ENCODE measurements at regions not wholly inside any gene's neighbourhood (a gene's known extent, or its start where the extent isn't known, plus 50 kb on each side); places are given as distances from the start of the nearest gene placed in this dataset.

DNA sequence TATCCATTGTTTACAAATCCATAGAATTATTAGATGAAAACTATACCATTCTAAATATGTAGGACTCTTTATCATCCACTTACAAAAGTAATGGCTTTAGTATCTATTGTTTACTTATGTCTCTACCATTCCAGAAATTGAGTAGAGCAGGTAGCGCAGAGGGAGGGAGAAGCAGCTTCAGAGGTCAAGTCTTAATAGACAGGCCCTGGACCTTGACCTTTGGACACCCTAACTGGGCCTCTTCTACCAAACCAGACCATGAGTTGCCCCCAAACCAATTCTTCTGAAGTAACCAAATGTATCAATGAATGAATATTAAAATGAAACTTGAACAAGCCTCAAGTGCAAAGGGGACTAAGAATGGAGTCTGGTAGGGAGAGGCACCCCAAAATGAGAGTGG lies 124.9 kb upstream of the ANKRD55 start:
- DNase-seq (ENCODE audit: extremely low read depth in 1 of 11, low read depth in 9 of 11, low spot score in 4 of 11), result no peak

DNA sequence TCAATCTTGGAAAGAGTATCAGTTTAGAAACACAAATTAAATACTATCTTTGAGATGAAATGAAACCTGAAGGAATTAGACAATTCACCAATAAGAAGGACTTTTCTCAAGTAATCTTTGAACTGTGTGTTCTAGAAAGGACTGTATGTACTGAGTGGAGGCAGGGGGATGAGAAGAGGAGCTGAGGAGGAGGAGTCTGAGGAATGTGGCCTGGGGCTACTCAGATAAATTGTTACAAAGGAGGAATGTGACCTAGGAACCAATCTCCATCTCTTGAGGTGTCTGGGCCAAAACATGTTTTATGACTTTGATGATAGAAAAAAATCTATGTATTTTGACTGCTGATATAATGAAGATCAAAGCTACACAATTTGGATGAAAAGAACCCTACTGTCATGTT lies 124.3 kb upstream of the ANKRD55 start:
- DNase-seq (ENCODE audit: extremely low read depth in 1 of 11, low read depth in 9 of 11, low spot score in 4 of 11), result no peak

DNA sequence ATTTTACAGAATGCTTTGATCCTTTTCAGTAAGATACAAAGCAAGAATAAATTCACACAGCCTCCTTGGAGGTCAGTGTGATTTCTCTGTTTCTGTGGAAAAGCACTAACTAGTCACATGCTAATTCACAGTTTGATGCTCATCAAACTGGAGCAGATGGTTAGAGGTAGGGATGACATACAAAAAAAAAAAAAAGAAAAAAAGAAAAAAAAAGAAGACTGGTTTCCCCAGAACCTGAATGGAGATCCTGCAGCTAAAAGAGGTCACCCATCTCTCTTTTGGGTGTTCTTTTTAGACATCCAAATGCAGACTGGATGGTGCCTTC lies 123.7 kb upstream of the ANKRD55 start:
- DNase-seq (ENCODE audit: extremely low read depth in 1 of 11, low read depth in 9 of 11, low spot score in 4 of 11), result no peak

DNA sequence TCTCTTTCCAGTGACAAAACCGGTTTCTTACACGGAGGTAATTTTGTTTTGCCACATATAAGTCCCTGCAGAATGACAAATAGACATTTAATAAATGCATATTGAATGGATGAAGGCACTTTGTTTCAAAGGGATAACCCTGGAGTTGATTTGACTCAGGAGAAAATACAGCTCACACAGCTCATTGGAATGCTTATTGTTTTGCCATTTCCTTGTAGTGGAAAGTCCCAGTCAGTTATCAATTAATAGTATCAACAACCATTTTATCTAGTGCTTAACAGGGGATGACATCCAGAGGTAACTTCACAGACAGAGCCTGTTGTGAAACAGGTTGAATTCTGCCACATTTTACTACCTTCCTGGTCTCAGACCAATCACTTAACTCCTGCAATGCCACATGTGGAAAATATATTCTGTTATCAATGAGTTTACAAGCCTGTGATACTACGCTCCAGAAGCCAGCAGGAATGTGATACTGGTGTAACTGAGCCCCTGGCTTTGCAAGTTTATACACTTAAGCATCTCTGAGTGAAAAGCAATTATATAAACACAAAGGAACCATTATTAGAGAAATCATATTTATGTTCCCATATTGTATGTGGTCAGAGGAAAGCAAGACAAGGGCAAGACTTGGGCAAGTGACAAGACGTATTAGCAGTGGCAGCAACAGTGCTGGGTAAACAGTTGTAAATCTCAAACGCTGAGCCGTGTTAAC lies 123.1 kb upstream of the ANKRD55 start:
- DNase-seq (ENCODE audit: extremely low read depth in 1 of 11, low read depth in 9 of 11, low spot score in 4 of 11), result peak in 7 of 11 donors; percentile 21 to 52 (median 36)

DNA sequence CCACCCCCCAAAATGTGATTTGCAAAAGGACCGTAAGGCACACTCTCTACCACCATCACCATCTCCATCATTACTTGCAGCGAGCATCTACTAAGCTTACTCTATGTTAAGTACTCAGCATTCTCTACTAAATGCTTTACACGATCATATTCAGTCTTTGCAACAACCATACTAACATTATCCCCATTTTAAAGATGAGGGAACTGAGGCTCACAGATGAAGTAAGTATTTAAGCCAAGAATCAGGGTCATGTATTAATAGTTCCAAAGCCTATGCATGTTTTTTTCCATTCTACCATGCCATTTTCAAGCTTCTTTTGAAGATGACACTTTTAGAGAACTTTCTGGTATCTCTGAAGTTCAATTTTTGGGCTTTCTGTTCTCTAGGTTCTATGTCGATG lies 121.7 kb upstream of the ANKRD55 start:
- no peak for DNase-seq (ENCODE audit: extremely low read depth in 1 of 11, low read depth in 9 of 11, low spot score in 4 of 11)

DNA sequence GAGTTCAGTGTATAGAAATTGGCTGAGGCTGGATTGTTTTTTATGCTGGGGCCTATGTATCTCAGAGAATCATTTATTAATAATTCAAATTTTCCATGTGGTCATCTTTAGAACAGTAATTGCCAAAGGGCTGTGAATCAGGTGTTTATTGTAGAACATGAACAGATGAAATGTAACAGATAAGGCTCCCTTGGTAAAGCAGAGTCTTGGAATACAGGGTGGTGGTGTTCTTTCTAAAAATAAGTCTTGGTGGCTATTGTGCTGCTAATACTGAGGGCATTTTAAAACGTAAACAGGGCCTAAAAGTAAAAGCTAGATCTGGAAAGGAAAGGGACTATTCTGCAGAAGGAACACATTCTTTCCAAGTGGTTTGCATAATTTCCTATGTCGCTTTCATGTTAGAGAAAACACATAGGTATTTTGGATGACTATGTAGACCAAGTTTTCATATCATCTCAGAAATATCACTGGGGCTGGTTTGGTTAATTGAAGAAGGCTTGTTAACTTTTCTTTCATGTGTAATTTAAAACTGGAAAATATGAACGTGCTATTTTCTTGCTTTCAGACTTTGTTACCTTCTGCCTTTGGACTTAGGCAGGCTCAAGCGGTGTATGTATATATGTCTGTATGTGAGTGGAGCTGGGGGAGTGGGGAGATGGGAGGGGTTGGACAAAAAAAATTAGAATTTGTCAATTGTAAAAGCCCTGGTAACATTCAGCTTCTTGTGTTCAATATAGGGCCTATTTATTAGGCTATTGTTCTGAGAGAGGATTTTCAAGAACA lies 119.9 kb upstream of the ANKRD55 start:
- no peak for DNase-seq (ENCODE audit: extremely low read depth in 1 of 11, low read depth in 9 of 11, low spot score in 4 of 11)

DNA sequence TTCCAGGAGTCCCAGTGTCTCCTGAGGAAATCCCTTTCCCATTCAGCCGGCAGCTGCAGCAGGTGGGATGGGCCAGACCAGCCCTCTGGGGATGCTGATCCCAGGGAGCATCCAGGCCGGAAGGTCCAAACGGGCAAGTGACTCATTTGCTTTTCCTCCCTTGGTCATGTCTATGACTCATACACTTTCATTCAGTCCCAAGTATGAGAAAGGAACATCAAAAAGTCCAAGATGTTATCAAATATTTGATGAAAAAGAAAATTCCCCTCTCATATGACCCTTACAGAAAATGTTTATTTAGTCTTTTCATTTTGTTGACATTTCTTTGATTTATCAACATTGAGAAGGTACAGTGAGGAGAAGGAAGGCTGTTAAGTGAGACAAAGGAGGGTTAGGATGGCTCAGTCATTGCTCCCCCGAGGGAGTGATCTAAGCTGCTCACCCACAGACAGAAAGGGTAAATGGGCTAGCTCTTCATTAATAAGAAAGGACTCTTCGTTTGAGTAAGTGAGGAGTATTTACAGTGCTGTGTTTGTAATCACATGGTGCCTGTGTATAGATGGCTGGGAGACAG lies 117.6 kb upstream of the ANKRD55 start:
- DNase-seq (ENCODE audit: extremely low read depth in 1 of 11, low read depth in 9 of 11, low spot score in 4 of 11), result no peak

DNA sequence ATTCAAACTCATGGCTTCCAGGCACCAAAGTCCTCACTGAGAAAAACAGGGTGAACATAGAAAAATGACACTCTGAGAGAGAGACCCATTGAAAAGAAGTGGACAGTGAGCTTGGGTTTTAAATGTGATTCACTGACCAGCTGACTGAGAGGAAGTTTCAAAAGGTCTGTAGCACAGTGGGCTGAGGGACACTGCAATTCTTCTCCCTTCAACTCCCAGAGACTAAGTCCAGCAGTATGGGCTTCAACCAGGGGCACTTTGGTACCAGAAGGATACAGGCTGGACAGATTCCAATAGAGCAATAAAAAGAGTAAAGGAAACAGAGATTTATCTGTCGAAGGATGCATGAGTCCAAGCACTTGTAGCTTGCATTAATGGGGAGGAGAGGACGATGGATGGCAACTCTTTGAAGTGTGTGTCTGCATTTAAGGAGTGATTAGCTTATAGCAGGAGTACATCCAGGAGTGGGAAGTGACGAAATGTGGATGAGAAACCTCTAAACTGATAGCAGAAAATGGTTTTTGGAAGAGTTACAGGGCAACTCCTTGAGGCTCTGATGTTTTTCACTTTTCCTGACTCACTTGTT lies 117.0 kb upstream of the ANKRD55 start:
- no peak for DNase-seq (ENCODE audit: extremely low read depth in 1 of 11, low read depth in 9 of 11, low spot score in 4 of 11)

DNA sequence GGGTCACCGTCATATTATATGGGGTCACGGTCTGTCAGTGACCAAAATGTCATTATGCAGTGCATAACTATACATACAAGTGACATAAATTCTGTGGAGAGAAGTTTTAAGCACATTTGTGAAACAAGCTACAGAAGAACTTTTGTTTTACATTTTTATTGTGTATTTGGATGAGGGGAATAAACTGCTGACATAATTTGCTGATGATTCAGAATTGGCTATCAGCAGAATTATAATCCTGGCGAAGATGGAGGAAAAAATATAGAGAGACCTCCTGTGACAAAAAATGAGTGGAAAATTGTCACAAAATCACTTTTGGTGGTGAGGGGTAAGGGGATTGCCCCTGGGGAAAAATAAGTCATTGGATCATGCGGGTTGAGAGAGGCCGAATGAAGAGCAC lies 116.3 kb upstream of the ANKRD55 start:
- DNase-seq (ENCODE audit: extremely low read depth in 1 of 11, low read depth in 9 of 11, low spot score in 4 of 11), result no peak

DNA sequence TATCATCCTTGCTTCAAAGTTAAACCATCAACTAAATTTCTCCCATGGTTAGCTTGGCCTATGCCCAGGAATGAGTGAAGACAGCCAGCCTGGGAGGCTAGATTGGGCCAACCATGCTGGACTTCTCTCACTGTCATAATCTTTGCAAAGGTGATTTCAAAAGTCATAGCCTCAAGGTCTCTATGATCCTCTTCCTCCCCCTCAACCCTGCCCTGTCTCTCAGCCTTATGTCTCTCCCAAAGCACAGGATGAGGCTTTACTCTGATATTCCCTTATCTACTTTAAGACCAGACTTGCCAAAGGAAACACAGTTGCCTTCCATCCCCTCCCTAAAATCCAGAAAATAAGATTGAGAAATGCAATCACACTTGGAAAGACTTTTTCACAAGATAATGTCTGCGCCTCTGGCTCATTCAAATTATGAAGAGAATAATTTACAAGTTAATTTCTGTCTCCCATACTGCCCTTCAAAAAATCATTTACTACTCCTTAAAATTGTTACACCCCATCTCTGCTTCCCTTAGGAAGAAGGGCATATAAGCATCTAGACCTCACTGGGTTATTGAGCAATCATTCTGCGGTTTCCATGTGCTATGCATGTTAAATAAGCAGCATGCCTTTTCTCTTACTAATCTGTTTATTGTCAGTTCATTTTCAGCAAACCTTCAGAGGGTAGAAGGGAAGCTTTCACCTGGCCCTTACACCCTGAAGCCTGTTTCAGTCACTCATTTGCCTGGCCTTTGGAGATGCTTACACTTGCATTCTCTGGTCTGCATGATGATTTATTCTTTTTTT lies 113.8 kb upstream of the ANKRD55 start:
- DNase-seq (ENCODE audit: extremely low read depth in 1 of 11, low read depth in 9 of 11, low spot score in 4 of 11), result no peak

DNA sequence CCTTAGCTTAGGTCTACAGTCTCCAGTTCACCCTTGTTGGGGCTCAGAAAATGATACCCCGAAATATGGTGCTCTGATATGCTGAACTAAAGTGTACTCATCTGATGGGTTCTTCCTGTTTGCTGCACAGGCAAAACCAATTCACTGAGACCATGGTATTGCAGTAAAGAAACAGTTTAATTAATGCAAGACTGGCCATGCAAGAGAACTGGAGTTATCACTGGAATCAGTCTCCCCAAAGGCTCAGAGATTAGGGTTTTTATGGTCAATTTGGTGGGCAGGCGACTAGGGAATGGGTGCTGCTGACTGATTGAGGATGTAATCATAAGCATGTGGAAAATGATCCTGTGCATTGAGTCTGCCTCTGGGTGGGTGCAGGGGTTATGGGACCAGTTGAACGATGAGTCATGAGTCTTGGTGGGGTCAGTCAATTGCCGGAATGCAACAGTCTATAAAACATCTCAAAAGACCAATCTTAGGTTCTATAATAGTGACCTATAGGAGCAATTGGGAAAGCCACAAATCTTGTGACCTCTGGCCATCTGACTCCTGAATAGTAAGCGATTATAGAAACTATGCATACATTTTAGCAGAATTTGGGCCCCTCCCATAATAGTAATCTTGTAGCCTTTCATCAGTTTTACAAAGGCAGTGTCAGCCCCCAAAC lies 113.0 kb upstream of the ANKRD55 start:
- no peak for DNase-seq (ENCODE audit: extremely low read depth in 1 of 11, low read depth in 9 of 11, low spot score in 4 of 11)

DNA sequence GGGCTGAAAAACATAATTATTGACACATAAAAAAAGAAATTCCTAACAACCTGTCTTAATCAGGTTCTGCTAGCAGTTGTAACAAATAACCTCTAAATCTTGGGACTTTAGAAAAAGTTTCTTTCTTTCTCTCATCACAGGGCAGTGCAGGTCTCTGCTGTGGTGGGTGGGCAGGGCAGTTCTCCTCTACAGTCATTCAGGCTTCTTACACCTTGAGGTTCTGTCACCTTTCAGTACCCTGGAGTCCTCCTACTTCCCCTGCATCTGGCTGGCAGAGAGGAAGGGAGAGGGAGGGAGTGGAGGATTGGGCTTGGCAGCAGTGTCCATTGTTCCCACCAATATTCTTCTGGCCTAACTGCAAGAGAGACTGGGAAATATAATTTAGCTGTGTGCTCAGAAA lies 112.2 kb upstream of the ANKRD55 start:
- DNase-seq (ENCODE audit: extremely low read depth in 1 of 11, low read depth in 9 of 11, low spot score in 4 of 11), result no peak

DNA sequence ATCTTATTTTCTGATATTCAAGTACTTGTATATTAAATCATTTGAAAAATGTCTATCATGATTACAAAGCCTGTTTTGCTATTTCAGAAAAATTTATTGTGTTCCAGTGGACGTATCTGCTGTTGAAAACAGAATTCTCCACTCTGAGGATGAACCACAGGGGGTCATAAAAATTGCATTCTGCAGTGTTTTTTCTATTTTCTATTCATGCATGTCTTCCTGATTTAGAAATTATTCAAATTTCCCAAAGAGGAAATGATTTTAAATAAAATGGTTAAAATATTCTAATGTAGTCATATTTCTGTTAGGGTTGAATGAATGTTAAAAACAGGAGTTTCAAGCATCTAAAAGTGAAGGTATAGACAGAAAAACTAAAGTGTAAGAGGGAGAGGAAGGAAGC lies 111.5 kb upstream of the ANKRD55 start:
- DNase-seq (ENCODE audit: extremely low read depth in 1 of 11, low read depth in 9 of 11, low spot score in 4 of 11), result no peak

DNA sequence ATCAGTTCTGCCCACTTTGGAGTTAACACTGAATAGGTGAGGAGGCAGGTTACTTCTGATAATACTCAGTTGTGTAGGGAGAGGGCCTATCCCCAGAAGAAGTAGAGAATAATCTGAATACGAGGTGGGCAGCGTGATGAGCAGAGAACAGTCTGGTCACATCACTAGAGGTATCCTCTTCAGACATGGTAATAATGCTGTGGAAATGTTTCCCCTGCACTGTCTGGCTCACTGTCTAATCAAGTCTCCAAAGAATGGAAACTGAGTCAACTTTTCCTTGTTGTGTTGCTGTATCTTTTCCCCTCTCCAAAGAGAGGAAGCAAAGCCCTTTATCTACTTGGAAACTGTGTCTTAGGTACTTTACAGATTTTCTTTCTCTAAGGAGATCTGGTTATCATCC lies 110.9 kb upstream of the ANKRD55 start:
- no peak for DNase-seq (ENCODE audit: extremely low read depth in 1 of 11, low read depth in 9 of 11, low spot score in 4 of 11)

DNA sequence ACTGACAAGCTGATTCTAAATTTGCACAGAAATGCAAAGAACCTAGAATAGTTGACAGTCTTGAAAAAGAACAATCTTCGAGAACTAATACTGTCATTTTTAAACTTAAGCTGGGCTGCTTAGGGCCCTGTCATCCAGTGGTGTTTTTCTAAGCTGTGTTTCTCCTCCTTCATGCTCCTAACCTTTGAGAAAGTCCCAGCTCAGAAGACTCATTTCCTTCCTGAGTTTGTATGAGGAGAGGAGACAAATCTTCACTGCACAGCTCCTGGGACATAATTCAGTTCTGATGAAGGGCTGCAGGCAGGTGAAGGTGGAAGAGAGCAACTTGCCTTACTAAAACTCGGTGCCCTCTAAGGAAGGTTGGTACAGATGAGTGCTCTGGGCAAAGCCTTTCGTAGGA lies 109.5 kb upstream of the ANKRD55 start:
- DNase-seq (ENCODE audit: extremely low read depth in 1 of 11, low read depth in 9 of 11, low spot score in 4 of 11), result no peak

DNA sequence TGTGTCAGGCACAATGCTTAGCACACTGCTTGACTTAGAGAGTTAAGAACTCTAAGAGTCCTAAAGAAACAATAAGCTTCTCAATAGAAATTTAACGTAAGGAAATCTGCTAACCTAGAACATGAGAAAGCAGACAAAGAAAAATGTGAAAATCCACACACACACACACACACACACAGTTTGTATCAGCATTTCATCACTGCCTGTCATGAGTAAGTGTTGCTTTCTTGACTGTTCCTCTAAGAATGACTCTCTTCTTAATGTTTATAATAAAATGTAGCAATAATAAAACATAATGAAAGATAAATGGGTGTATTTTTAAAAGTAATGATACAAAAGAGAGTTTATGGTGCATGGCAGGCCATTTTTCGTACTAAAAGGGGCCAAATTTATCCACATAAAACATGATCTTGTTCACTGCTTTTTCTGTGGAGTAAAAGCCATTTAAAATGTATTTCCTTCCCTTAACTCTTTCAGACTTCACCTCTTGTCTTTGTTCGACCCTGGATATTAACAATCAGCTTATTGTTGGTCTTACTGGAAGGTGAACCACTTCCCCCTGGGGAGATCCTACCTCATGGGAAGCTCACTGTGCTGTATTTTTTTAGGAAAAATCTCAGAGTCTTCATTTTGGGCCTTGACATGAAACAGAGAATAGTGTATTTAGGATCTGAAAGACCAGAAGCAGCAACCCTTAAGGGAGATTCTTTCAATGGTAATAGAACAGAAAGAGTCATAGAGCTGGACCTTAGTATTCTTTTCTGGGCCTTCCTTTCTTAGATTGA lies 107.3 kb upstream of the ANKRD55 start:
- no peak for DNase-seq (ENCODE audit: extremely low read depth in 1 of 11, low read depth in 9 of 11, low spot score in 4 of 11)

DNA sequence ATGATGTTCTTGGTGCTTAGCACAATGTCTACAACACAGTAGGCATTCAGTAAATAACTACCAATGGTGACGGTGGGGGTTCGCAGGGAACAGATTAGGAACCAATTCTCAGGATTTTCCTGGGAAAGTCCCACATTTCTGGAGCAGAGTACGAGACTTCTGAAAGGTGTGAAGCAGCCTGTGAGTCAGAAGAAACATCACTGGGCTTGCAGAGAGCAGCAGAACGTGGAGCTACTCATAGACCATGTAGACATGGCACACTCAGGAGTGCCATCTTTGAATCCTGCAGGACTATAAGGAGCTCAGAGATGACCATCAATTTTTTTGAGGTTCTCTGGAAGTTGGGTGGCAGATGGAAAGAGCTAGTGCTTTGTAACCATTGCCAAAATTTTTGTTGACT lies 106.6 kb upstream of the ANKRD55 start:
- DNase-seq (ENCODE audit: extremely low read depth in 1 of 11, low read depth in 9 of 11, low spot score in 4 of 11), result no peak

DNA sequence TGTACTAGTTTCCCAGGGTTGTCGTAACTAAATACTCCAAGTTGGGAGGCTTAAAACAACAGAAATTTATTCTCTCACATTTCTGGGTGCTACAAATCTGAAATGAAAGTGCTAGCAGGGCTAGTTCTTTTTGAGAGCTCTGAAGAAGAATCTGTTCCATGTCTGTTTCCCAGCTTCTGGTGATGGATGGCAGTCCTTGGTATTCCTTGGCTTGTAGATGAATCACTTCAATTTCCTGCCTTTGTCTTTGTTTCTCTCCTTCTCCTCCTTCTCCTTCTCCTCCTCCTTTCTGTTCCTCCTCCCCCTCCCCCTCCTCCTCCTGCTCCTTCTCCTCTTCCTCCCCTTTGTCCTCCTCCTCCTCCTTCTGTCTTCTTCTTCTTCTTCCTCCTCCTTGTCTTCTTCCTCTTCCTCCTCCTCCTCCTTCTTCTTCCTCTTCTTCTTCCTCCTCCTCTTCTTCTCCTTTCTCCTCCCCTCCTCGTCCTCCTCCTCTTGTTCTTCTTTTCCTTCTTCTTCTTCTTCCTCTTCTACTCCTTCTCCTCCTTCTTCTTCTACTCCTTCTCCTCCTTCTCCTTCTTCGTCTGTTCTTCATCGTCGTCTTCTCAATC lies 104.7 kb upstream of the ANKRD55 start:
- DNase-seq (ENCODE audit: extremely low read depth in 1 of 11, low read depth in 9 of 11, low spot score in 4 of 11), result no peak
